ENCODE measurements at regions not wholly inside any gene's neighbourhood (a gene's known extent, or its start where the extent isn't known, plus 50 kb on each side); places are given as distances from the start of the nearest gene placed in this dataset.

DNA sequence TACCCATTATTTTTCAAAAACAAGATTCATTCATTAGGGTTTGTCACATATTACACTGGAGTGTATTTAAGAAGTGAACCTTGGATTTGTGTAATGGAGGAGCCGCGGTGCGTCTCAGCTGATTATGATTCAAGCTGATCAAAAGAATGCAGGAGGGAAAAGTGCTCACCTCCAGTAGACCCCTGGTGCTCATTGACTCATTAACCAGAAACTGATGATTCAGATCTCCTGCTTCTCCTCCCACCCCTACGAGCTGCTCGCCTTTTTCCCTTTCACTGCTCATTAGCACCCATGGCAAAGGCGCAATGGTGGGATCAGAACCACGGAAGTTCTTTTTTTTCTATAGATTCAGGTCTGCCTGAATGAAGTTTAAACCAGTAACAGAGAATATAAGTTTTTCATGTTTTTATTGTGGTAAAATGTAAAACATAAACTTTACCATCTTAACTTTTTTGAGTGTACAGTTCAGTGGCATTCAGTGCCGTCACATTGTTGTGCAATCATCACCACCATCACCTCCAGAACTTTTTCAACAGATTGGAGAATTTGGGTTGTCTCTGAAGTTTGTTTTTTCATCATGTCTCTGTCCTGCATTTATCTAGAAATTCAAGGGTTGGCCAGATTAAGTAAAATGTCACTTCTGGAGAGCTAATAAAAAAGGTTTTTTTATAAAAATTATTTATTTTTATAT, 101.6 kb downstream of the LINC00237 start (continued):
- TF ChIP-seq, protein P1, sequence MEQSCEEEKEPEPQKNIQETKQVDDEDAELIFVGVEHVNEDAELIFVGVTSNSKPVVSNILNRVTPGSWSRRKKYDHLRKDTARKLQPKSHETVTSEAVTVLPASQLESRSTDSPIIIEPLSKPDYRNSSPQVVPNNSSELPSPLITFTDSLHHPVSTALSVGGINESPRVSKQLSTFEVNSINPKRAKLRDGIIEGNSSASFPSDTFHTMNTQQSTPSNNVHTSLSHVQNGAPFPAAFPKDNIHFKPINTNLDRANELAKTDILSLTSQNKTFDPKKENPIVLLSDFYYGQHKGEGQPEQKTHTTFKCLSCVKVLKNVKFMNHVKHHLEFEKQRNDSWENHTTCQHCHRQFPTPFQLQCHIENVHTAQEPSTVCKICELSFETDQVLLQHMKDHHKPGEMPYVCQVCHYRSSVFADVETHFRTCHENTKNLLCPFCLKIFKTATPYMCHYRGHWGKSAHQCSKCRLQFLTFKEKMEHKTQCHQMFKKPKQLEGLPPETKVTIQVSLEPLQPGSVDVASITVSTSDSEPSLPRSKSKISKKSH (CRISPR knock-in tag; IDR thresholded peaks at IDR 0.05; ENCODE audit: borderline replicate concordance): no peak
- no peak for TF ChIP-seq SMYD3 (CRISPR knock-in tag; IDR thresholded peaks at IDR 0.05)
- TF ChIP-seq ZMYM4 (CRISPR knock-in tag; IDR thresholded peaks at IDR 0.05): no peak
- TF ChIP-seq, protein P2, sequence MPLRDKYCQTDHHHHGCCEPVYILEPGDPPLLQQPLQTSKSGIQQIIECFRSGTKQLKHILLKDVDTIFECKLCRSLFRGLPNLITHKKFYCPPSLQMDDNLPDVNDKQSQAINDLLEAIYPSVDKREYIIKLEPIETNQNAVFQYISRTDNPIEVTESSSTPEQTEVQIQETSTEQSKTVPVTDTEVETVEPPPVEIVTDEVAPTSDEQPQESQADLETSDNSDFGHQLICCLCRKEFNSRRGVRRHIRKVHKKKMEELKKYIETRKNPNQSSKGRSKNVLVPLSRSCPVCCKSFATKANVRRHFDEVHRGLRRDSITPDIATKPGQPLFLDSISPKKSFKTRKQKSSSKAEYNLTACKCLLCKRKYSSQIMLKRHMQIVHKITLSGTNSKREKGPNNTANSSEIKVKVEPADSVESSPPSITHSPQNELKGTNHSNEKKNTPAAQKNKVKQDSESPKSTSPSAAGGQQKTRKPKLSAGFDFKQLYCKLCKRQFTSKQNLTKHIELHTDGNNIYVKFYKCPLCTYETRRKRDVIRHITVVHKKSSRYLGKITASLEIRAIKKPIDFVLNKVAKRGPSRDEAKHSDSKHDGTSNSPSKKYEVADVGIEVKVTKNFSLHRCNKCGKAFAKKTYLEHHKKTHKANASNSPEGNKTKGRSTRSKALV (CRISPR knock-in tag; IDR thresholded peaks at IDR 0.05): no peak
- TF ChIP-seq ZNF543 (CRISPR knock-in tag; IDR thresholded peaks at IDR 0.05): no peak
- no peak for TF ChIP-seq ZNF160 (CRISPR knock-in tag; IDR thresholded peaks at IDR 0.05)
- no peak for TF ChIP-seq AGO1 (IDR thresholded peaks at IDR 0.05; ENCODE audit: low read depth, low read length, poor library complexity, severe bottlenecking)
- TF ChIP-seq RBM39 (IDR thresholded peaks at IDR 0.05; ENCODE audit: low read depth, low read length, poor library complexity, severe bottlenecking): no peak
- no peak for TF ChIP-seq ATRX (CRISPR knock-in tag; IDR thresholded peaks at IDR 0.05; ENCODE audit: borderline replicate concordance)
- TF ChIP-seq, protein P3, sequence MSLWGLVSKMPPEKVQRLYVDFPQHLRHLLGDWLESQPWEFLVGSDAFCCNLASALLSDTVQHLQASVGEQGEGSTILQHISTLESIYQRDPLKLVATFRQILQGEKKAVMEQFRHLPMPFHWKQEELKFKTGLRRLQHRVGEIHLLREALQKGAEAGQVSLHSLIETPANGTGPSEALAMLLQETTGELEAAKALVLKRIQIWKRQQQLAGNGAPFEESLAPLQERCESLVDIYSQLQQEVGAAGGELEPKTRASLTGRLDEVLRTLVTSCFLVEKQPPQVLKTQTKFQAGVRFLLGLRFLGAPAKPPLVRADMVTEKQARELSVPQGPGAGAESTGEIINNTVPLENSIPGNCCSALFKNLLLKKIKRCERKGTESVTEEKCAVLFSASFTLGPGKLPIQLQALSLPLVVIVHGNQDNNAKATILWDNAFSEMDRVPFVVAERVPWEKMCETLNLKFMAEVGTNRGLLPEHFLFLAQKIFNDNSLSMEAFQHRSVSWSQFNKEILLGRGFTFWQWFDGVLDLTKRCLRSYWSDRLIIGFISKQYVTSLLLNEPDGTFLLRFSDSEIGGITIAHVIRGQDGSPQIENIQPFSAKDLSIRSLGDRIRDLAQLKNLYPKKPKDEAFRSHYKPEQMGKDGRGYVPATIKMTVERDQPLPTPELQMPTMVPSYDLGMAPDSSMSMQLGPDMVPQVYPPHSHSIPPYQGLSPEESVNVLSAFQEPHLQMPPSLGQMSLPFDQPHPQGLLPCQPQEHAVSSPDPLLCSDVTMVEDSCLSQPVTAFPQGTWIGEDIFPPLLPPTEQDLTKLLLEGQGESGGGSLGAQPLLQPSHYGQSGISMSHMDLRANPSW (CRISPR knock-in tag; IDR thresholded peaks at IDR 0.05; ENCODE audit: borderline replicate concordance): no peak
- TF ChIP-seq, protein P4, sequence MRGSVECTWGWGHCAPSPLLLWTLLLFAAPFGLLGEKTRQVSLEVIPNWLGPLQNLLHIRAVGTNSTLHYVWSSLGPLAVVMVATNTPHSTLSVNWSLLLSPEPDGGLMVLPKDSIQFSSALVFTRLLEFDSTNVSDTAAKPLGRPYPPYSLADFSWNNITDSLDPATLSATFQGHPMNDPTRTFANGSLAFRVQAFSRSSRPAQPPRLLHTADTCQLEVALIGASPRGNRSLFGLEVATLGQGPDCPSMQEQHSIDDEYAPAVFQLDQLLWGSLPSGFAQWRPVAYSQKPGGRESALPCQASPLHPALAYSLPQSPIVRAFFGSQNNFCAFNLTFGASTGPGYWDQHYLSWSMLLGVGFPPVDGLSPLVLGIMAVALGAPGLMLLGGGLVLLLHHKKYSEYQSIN (CRISPR knock-in tag; IDR thresholded peaks at IDR 0.05; ENCODE audit: borderline replicate concordance): no peak
- TF ChIP-seq HNRNPH1 (optimal IDR thresholded peaks at IDR 0.05; ENCODE audit: low read depth, low read length): no peak
- TF ChIP-seq ZNF878 (CRISPR knock-in tag; IDR thresholded peaks at IDR 0.05): no peak
- no peak for TF ChIP-seq ESRRA (CRISPR knock-in tag; IDR thresholded peaks at IDR 0.05; ENCODE audit: low read depth)
- no peak for TF ChIP-seq RAD51 (IDR thresholded peaks at IDR 0.05; ENCODE audit: borderline replicate concordance)
- TF ChIP-seq GATA4 (IDR thresholded peaks at IDR 0.05; ENCODE audit: borderline replicate concordance, low read depth): no peak
- TF ChIP-seq RFXAP (CRISPR knock-in tag; IDR thresholded peaks at IDR 0.05; ENCODE audit: borderline replicate concordance): no peak
- TF ChIP-seq, protein P5, sequence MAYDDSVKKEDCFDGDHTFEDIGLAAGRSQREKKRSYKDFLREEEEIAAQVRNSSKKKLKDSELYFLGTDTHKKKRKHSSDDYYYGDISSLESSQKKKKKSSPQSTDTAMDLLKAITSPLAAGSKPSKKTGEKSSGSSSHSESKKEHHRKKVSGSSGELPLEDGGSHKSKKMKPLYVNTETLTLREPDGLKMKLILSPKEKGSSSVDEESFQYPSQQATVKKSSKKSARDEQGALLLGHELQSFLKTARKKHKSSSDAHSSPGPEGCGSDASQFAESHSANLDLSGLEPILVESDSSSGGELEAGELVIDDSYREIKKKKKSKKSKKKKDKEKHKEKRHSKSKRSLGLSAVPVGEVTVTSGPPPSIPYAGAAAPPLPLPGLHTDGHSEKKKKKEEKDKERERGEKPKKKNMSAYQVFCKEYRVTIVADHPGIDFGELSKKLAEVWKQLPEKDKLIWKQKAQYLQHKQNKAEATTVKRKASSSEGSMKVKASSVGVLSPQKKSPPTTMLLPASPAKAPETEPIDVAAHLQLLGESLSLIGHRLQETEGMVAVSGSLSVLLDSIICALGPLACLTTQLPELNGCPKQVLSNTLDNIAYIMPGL (CRISPR knock-in tag; IDR thresholded peaks at IDR 0.05; ENCODE audit: borderline replicate concordance in 1 of 2, low read depth in 1 of 2): no peak
- no peak for TF ChIP-seq MEIS1 (CRISPR knock-in tag; IDR thresholded peaks at IDR 0.05; ENCODE audit: borderline replicate concordance)
- TF ChIP-seq ZNF558 (CRISPR knock-in tag; IDR thresholded peaks at IDR 0.05; ENCODE audit: borderline replicate concordance): no peak
